Osteocyte (in vitro differentiated cells): ENCODE measurements at regions not wholly inside any gene's neighbourhood (a gene's known extent, or its start where the extent isn't known, plus 50 kb on each side); places are given as distances from the start of the nearest gene placed in this dataset.

Source experiments
- DNase-seq: peaks from one replicate; pipeline ENCODE4 v3.0.0; 2021; ENCODE audit warnings: mixed read lengths; ENCODE audit not compliant: unreplicated experiment; ENCODE audit errors: extremely low spot score
- H3K27ac Mint-ChIP-seq: one replicate; pipeline ENCODE4 v1.8.0; 2021; ENCODE audit warnings: mild to moderate bottlenecking, mixed read lengths; ENCODE audit not compliant: unreplicated experiment
- H3K27me3 Mint-ChIP-seq: one replicate; pipeline ENCODE4 v1.8.0; 2021; ENCODE audit warnings: mixed read lengths; ENCODE audit not compliant: unreplicated experiment
- H3K36me3 Mint-ChIP-seq: one replicate; pipeline ENCODE4 v1.8.0; 2021; ENCODE audit warnings: mixed read lengths; ENCODE audit not compliant: unreplicated experiment
- H3K4me1 Mint-ChIP-seq: one replicate; pipeline ENCODE4 v1.8.0; 2021; ENCODE audit warnings: mixed read lengths; ENCODE audit not compliant: unreplicated experiment
- H3K4me3 Mint-ChIP-seq: one replicate; pipeline ENCODE4 v1.8.0; 2021; ENCODE audit warnings: mild to moderate bottlenecking, moderate library complexity, mixed read lengths; ENCODE audit not compliant: unreplicated experiment
- H3K9me3 Mint-ChIP-seq: one replicate; pipeline ENCODE4 v1.8.0; 2021; ENCODE audit warnings: mixed read lengths; ENCODE audit not compliant: unreplicated experiment
- TF ChIP-seq, protein P1 (sequence below): fragments of 200-600 bp; sonication (generic); IDR thresholded peaks from 2 replicates; pipeline ENCODE4 v1.5.0; 2021; ENCODE audit warnings: antibody characterized with exemption, mild to moderate bottlenecking, moderate library complexity

DNA sequence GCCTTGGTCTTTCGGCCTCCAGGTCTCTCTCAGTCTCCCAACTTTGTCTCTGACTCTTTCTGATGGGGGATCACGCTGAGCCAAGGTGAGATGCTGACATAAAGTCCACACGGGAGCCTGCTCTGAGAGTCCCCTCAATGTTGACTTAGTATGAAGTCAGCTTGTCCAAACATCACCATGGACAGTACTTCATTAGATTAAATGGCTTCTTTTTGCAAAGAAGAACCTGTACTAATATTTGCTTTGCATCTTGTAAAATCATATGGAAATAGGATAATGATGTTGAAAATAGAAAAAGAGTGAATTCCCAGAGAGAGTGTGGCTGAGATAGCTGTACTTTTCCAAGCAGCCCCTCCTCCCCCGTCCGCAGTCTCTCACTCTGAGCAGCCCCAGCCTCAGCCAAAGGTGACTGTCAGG lies 56.7 kb upstream of the SIAH1 start:
- Mint-ChIP-seq H3K4me3 (no peak overlapping the region), H3K36me3 (no peaks in the 10 kb centered on the region), H3K4me1 (peaks cover 19% of the 10 kb centered on the region), H3K27me3 (peaks cover 6% of the 10 kb centered on the region), H3K27ac (peak overlapping the region; percentile 23), H3K9me3 (no peaks in the 10 kb centered on the region)
- TF ChIP-seq, protein P1, sequence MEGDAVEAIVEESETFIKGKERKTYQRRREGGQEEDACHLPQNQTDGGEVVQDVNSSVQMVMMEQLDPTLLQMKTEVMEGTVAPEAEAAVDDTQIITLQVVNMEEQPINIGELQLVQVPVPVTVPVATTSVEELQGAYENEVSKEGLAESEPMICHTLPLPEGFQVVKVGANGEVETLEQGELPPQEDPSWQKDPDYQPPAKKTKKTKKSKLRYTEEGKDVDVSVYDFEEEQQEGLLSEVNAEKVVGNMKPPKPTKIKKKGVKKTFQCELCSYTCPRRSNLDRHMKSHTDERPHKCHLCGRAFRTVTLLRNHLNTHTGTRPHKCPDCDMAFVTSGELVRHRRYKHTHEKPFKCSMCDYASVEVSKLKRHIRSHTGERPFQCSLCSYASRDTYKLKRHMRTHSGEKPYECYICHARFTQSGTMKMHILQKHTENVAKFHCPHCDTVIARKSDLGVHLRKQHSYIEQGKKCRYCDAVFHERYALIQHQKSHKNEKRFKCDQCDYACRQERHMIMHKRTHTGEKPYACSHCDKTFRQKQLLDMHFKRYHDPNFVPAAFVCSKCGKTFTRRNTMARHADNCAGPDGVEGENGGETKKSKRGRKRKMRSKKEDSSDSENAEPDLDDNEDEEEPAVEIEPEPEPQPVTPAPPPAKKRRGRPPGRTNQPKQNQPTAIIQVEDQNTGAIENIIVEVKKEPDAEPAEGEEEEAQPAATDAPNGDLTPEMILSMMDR: no peak
- DNase-seq: no peak

DNA sequence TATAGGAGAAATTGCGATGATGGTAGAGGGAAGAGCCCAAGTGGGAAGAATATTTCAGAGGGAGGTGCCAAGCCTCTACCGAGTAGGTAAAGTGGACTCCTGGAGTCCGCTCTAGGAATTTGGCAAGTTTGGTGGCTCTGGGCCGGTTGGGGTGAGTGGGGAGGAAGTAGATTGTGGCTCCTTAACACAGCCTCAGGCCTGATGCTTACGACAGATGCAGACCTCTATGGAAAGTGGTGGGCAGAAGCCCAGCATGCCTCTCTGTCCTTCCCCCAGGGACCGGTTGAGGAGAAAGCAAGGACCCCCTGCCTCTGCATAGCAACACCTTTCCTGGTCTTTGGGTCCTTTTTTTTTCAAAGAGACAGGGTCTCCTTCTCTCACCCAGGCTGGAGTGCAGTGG lies 55.9 kb upstream of the SIAH1 start:
- H3K36me3 Mint-ChIP-seq: no peaks in the 10 kb centered on the region
- H3K27ac Mint-ChIP-seq: no peak overlapping the region
- peaks cover 18% of the 10 kb centered on the region for H3K4me1 Mint-ChIP-seq
- peaks cover 7% of the 10 kb centered on the region for H3K27me3 Mint-ChIP-seq
- DNase-seq: no peak
- no peak overlapping the region for H3K4me3 Mint-ChIP-seq
- H3K9me3 Mint-ChIP-seq: no peaks in the 10 kb centered on the region
- TF ChIP-seq, protein P1: no peak

DNA sequence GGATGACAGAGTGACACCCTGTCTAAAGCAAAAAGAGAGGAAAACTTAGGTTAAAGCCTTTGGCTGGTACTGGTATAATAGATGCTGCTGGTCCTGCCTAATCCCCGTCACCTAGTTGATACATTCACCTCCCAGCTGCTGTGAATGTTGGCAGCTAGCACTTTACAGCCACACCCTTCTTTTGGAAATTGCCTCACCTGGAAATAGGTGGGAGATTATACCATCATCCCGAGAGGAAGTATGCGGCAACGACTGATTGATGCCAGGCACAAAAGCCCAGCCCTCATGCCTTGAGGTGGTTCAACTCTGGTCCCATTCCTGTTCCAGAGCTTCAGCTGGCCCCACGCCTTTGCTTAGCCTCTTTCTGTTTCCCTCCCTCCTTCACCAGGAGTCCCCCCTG lies 53.2 kb upstream of the SIAH1 start:
- no peaks in the 10 kb centered on the region for H3K9me3 Mint-ChIP-seq
- no peaks in the 10 kb centered on the region for H3K36me3 Mint-ChIP-seq
- H3K27ac Mint-ChIP-seq: no peak overlapping the region
- DNase-seq: no peak
- H3K4me3 Mint-ChIP-seq: no peak overlapping the region
- peaks cover 7% of the 10 kb centered on the region for H3K27me3 Mint-ChIP-seq
- peaks cover 25% of the 10 kb centered on the region for H3K4me1 Mint-ChIP-seq
- TF ChIP-seq, protein P1: no peak

DNA sequence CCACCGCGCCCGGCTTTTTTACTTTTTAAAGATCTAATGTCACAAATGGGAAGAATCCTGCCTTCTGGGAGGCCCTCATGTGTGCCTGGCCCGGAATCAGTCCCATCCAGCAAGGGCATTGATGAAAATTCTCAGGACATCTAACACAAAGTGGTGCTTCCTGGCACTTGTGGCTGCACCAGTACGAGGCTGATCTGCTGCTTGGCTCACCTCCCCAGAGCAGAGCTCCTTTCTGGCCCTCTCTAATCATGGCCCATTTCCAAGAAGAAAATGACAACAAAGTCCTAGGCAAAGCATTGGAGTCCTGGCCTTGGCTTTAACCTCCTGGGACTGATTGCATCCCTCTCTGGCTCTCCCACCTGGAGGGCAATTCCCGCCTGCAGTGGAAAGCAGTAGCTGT lies 50.7 kb upstream of the SIAH1 start:
- no peaks in the 10 kb centered on the region for H3K36me3 Mint-ChIP-seq

DNA sequence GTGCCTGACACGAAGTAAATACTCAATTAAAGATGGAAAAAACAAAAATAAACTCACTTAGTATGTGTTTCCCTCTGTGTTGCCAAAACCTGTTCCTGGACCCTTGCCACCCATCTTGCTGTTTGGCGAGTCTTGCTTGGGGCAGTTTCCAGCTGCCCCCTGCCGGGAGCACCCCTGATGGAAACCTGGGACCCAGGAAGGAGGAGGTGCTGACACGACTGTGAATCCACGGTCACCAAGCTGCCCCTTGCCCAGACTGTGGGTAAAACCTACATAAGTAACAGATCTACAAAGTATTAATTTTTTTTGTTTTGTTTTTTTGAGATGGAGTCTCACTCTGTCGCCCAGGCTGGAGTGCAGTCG lies 50.1 kb upstream of the SIAH1 start:
- TF ChIP-seq, protein P1: no peak
- Mint-ChIP-seq H3K27me3 (peaks cover 7% of the 10 kb centered on the region), H3K4me3 (no peak overlapping the region), H3K9me3 (no peaks in the 10 kb centered on the region), H3K4me1 (peaks cover 22% of the 10 kb centered on the region), H3K36me3 (no peaks in the 10 kb centered on the region), H3K27ac (no peak overlapping the region)
- no peak for DNase-seq

More for the DNA sequence above, 50.7 kb upstream of the SIAH1 start:
- Mint-ChIP-seq H3K4me1 (peaks cover 22% of the 10 kb centered on the region), H3K27ac (no peak overlapping the region), H3K27me3 (peaks cover 7% of the 10 kb centered on the region), H3K4me3 (no peak overlapping the region), H3K9me3 (no peaks in the 10 kb centered on the region)
- no peak for DNase-seq
- TF ChIP-seq, protein P1: no peak
